Kidney (tissue), 13 donors: ENCODE measurements at regions not wholly inside any gene's neighbourhood (a gene's known extent, or its start where the extent isn't known, plus 50 kb on each side); places are given as distances from the start of the nearest gene placed in this dataset.
A peak's percentile ranks its signal among the peaks of the same experiment; 100 is the strongest.
"Not testable (repeated sequence)": the region's sequence is repeated elsewhere in the genome, so short reads cannot be mapped to it uniquely, and the experiment has no call there.

Experiments used
- DNase-seq, 5 donors: peaks; one replicate each; pipeline ENCODE4 v3.0.0-alpha.2; 2013 to 2020
- FAIRE-seq: peaks from 2 replicates; lab custom pipeline; 2012; peaks lifted over from hg19 to GRCh38; lab: Jason Lieb, UNC
- H3K27ac ChIP-seq, 2 donors: one replicate each; pipeline ENCODE4 v1.7.0; 2013; ENCODE audit warnings: low read depth in 2 of 2, low read length in 2 of 2, inconsistent platforms in 1 of 2
- H3K27me3 ChIP-seq: one replicate; pipeline ENCODE4 v1.7.1; 2013; ENCODE audit warnings: low read length, inconsistent platforms; ENCODE audit not compliant: control insufficient read depth, insufficient read depth
- H3K36me3 ChIP-seq, 3 donors: one replicate each; pipeline versions ENCODE4 v1.7.0 to v1.7.1; 2013; ENCODE audit warnings: low read length in 3 of 3, control low read depth in 1 of 3, inconsistent platforms in 1 of 3; ENCODE audit not compliant: insufficient read depth in 3 of 3, control insufficient read depth in 2 of 3
- H3K4me1 ChIP-seq, 3 donors: one replicate each; pipeline versions ENCODE4 v1.7.0 to v1.7.1; 2013; ENCODE audit warnings: low read length in 3 of 3, inconsistent platforms in 1 of 3, low read depth in 1 of 3; ENCODE audit not compliant: control insufficient read depth in 2 of 3, insufficient read depth in 2 of 3
- H3K4me3 ChIP-seq, 3 donors: one replicate each; pipeline versions ENCODE4 v1.7.0 to v1.8.1; 2013; ENCODE audit warnings: low read length in 3 of 3, control low read depth in 1 of 3, inconsistent platforms in 1 of 3
- H3K9ac ChIP-seq, 3 donors: one replicate each; pipeline versions ENCODE4 v1.7.0 to v1.7.1; 2013; ENCODE audit warnings: low read length in 3 of 3, control low read depth in 1 of 3, inconsistent platforms in 1 of 3
- H3K9me3 ChIP-seq, 3 donors: one replicate each; pipeline versions ENCODE4 v1.7.0 to v1.7.1; 2013; ENCODE audit warnings: low read length in 3 of 3, control low read depth in 1 of 3, inconsistent platforms in 1 of 3; ENCODE audit not compliant: control insufficient read depth in 2 of 3, insufficient read depth in 1 of 3
- CTCF ChIP-seq: IDR thresholded peaks from 3 replicates; pipeline ENCODE4 v1.5.1; 2012; ENCODE audit warnings: mild to moderate bottlenecking, moderate library complexity, borderline replicate concordance; ENCODE audit not compliant: insufficient read depth; ENCODE audit errors: extremely low read depth
- intact Hi-C: fragments of 100-400 bp; cut with DNase I; formaldehyde crosslinking; loops from one replicate; pipeline ENCODE4 v1.11.1; 2022
- donor health status: control.
- donor health status: control.
- donor health status: control.
- donor health status: control.
- donor health status: control.
- donor health status: DM: yes; HTN: yes; CAD: no.
- donor health status: Normal renal cell carcinoma (clear cell type).

GRCh38 chr10:60525716-60526585, 136.3 kb upstream of the ANK3 start:
- DNase-seq (peak in 2 of 5 donors; percentile 31 to 44), FAIRE-seq (no peak)
- no peak overlapping the region for H3K27ac ChIP-seq
- H3K4me3 ChIP-seq: no peak overlapping the region
- no peaks in the 10 kb centered on the region for H3K9me3 ChIP-seq
- no peak for TF ChIP-seq CTCF
- H3K9ac ChIP-seq: no peak overlapping the region
- no peaks in the 10 kb centered on the region for H3K27me3 ChIP-seq
- intact Hi-C loops: no loop called here
- no peaks in the 10 kb centered on the region for H3K4me1 ChIP-seq
- H3K36me3 ChIP-seq: no peaks in the 10 kb centered on the region

- intact Hi-C loops: no loop called here
- no peak for TF ChIP-seq CTCF
- H3K36me3 ChIP-seq: no peaks in the 10 kb centered on the region
- H3K9ac ChIP-seq: no peak overlapping the region
- H3K4me1 ChIP-seq: no peaks in the 10 kb centered on the region
- no peaks in the 10 kb centered on the region for H3K27me3 ChIP-seq
- no peaks in the 10 kb centered on the region for H3K9me3 ChIP-seq
- DNase-seq (no peak), FAIRE-seq (no peak)
- H3K27ac ChIP-seq: no peak overlapping the region
- no peak overlapping the region for H3K4me3 ChIP-seq
Observed at GRCh38 chr10:60524541-60524940, 134.9 kb upstream of the ANK3 start.

GRCh38 chr10:60523371-60523770, 133.7 kb upstream of the ANK3 start:
- H3K27me3 ChIP-seq, H3K4me3 ChIP-seq, intact Hi-C loops, H3K27ac ChIP-seq, H3K36me3 ChIP-seq, H3K9me3 ChIP-seq, DNase-seq, FAIRE-seq, H3K4me1 ChIP-seq, H3K9ac ChIP-seq: not testable (repeated sequence)

- Histone ChIP-seq H3K36me3 (no peaks in the 10 kb centered on the region), H3K27me3 (no peaks in the 10 kb centered on the region), H3K4me3 (no peak overlapping the region), H3K9ac (no peak overlapping the region), H3K4me1 (no peaks in the 10 kb centered on the region), H3K27ac (no peak overlapping the region), H3K9me3 (no peaks in the 10 kb centered on the region)
- no peak for TF ChIP-seq CTCF
- DNase-seq (no peak), FAIRE-seq (no peak)
- intact Hi-C loops: no loop called here
Observed at GRCh38 chr10:60522617-60523016, 132.9 kb upstream of the ANK3 start.
